ENCODE measurements at regions not wholly inside any gene's neighbourhood (a gene's known extent, or its start where the extent isn't known, plus 50 kb on each side); places are given as distances from the start of the nearest gene placed in this dataset.

GRCh38 chr15:39194106-39194830 is 386.6 kb upstream of the THBS1 start:
- peaks cover 16 to 75% (median 39%) of the 10 kb centered on the region in 3 donors for H3K4me1 ChIP-seq
- no peaks in the 10 kb centered on the region for H3K27me3 ChIP-seq
- no peak for DNase-seq
- 63 to 87% methylated on average over 2 of the region's 2 CpGs for WGBS, 2 donors
- intact Hi-C loops (cut with DNase I) = no loop called here
- H3K4me3 ChIP-seq = no peak overlapping the region
- no peaks in the 10 kb centered on the region for H3K9me3 ChIP-seq
- no peaks in the 10 kb centered on the region for H3K36me3 ChIP-seq
- TF ChIP-seq CTCF (IDR thresholded peaks at IDR 0.05) (no peak), POLR2A (IDR thresholded peaks at IDR 0.05) (no peak)
- no peak overlapping the region for H3K27ac ChIP-seq

GRCh38 chr15:39195961-39196486 is 384.9 kb upstream of the THBS1 start:
- intact Hi-C loops (cut with DNase I) = no loop called here
- Histone ChIP-seq H3K36me3 (no peaks in the 10 kb centered on the region), H3K27ac (no peak overlapping the region), H3K4me1 (peaks cover 16 to 83% (median 39%) of the 10 kb centered on the region in 3 donors), H3K27me3 (no peaks in the 10 kb centered on the region), H3K4me3 (no peak overlapping the region), H3K9me3 (no peaks in the 10 kb centered on the region)
- DNase-seq = no peak
- 28 to 31% methylated on average over 3 of the region's 3 CpGs for WGBS, 2 donors
- no peak for TF ChIP-seq CTCF (IDR thresholded peaks at IDR 0.05)

- Histone ChIP-seq H3K4me1 (peaks cover 16 to 75% (median 32%) of the 10 kb centered on the region in 3 donors), H3K4me3 (no peak overlapping the region), H3K27ac (peak overlapping the region in 3 of 4 donors; percentile 31 to 54 (median 45)), H3K9me3 (no peaks in the 10 kb centered on the region), H3K36me3 (no peaks in the 10 kb centered on the region), H3K27me3 (no peaks in the 10 kb centered on the region)
- TF ChIP-seq POLR2A (IDR thresholded peaks at IDR 0.05) (no peak), CTCF (IDR thresholded peaks at IDR 0.05) (peak in 2 of 6 experiments; percentile 11 to 24)
- DNase-seq = no peak
- intact Hi-C loops (cut with DNase I) = no loop called here
- WGBS, 2 donors = 63 to 65% methylated on average over 6 of the region's 6 CpGs
These were observed 382.6 kb upstream of the THBS1 start for GRCh38 chr15:39198044-39199000.

GRCh38 chr15:39199076-39199475 is 381.8 kb upstream of the THBS1 start:
- Histone ChIP-seq H3K4me1 (peaks cover 15 to 74% (median 32%) of the 10 kb centered on the region in 3 donors), H3K27me3 (no peaks in the 10 kb centered on the region), H3K9me3 (no peaks in the 10 kb centered on the region), H3K27ac (peak overlapping the region in 3 of 4 donors; percentile 39 to 54 (median 45)), H3K36me3 (no peaks in the 10 kb centered on the region), H3K4me3 (no peak overlapping the region)
- TF ChIP-seq POLR2A (IDR thresholded peaks at IDR 0.05) (no peak), CTCF (IDR thresholded peaks at IDR 0.05) (no peak)
- 28 to 53% methylated on average over 2 of the region's 2 CpGs for WGBS, 2 donors
- DNase-seq = no peak
- intact Hi-C loops (cut with DNase I) = no loop called here

GRCh38 chr15:39200586-39200985 is 380.3 kb upstream of the THBS1 start:
- H3K27me3 ChIP-seq = no peaks in the 10 kb centered on the region
- intact Hi-C loops (cut with DNase I) = no loop called here
- H3K4me3 ChIP-seq = no peak overlapping the region
- DNase-seq = no peak
- TF ChIP-seq POLR2A (IDR thresholded peaks at IDR 0.05) = no peak
- TF ChIP-seq CTCF (IDR thresholded peaks at IDR 0.05) = no peak
- H3K9me3 ChIP-seq = no peaks in the 10 kb centered on the region
- no peaks in the 10 kb centered on the region for H3K36me3 ChIP-seq
- H3K27ac ChIP-seq = no peak overlapping the region
- H3K4me1 ChIP-seq = peaks cover 9 to 77% (median 22%) of the 10 kb centered on the region in 3 donors

All from esophagus squamous epithelium (tissue), 5 donors.